Mononuclear cell (primary cell): ENCODE measurements at regions not wholly inside any gene's neighbourhood (a gene's known extent, or its start where the extent isn't known, plus 50 kb on each side); places are given as distances from the start of the nearest gene placed in this dataset.

Source experiments
- H3K27me3 ChIP-seq: 2 replicates; pipeline ENCODE4 v1.6.0; 2011; ENCODE audit warnings: low read length, control low read depth; ENCODE audit not compliant: insufficient read depth
- H3K4me1 ChIP-seq: 2 replicates; pipeline ENCODE4 v1.5.1; 2011; ENCODE audit warnings: mild to moderate bottlenecking, low read length, control low read depth; ENCODE audit not compliant: insufficient read depth
- H3K4me3 ChIP-seq: 2 replicates; pipeline ENCODE4 v1.5.1; 2011; ENCODE audit warnings: mild to moderate bottlenecking, low read length, moderate library complexity
- H3K9me3 ChIP-seq: 2 replicates; pipeline ENCODE4 v1.5.1; 2011; ENCODE audit warnings: low read depth, mild to moderate bottlenecking, control low read depth, low read length

DNA sequence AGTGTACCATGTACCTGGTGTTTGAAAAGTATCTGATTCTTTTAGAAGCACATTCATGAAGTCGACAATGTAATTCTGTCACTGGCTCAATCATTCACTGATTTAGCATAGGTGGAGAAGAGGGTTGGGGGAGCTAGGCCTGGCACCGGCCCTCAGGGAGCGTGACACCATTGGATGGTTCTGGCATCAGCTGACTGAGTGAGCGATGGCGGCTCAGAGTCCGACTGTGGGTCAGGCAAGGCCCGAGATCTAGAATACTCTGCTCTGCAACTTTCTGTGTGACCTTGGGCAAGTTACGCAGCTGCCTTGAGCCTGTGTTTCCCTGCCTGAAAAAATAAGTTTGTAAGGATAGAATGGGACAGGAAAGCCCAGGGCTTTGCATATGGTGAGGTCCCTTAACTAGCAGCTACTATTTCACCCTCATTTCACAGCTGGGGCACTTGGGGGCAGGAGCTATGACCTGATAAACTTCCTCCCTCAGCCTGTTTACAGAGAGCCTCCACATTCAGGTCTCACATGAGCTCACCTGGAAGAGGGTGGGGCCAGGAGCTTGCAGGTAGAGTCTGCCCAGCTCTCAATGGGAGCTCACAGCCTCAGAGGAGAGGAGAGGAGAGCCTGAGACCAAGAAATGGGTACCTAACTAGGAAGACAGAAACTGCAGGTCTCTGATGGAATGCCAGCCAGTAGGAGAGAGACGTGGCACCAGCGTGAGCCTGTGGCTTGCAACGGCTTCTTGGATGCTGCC is 153.7 kb upstream of the TLE3 start:
- no peak overlapping the region for H3K4me3 ChIP-seq
- no peaks in the 10 kb centered on the region for H3K9me3 ChIP-seq
- H3K27me3 ChIP-seq: no peaks in the 10 kb centered on the region
- H3K4me1 ChIP-seq: peaks cover 30% of the 10 kb centered on the region

DNA sequence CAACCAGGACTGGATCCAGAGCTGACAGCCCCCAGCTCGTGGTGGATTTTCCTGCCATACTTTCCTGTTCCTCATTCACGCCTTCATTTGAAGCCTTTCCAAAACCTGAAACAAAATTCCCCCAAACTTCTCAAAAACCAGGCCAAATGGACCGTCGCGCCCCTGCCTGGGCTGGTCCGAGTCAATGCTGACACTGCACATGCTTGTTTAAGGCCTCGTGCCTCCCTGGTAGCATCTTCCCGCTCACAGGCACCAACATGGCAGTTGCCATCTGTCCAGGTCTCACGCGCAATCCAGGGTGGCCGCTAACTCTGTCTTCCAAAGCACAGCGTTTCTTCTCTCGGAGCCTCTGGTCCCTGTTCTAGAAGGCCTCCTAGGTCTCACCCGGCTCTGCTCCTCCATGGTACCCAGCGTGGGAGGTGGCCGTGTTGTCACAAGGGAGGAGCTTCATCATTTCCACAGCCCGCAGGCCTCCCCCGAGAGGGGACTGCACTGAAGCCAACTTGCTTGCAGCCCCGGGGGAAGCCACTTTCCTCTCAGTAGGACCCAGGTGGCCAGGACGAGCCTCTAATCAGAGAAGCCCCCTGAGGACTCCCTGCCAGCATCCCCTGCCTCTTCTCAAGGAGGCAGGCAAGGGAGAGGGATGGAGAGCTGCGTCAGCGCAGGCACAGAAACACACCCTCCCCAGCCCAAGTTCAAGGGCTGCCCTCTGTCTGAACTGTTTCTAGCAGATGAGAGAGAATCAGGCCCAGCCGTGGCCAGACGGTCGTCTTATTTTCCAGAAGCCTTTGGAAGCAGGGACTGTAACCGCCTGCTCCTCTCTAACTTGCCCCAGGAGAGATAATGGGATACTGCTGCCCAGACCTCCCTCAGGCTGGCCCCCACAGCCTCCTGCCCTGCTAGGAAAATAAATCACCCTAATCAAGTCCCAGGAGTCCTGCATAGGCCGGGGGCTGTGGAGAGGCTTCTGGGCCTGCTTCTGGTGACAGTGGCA is 152.8 kb upstream of the TLE3 start:
- H3K9me3 ChIP-seq: no peaks in the 10 kb centered on the region
- peaks cover 33% of the 10 kb centered on the region for H3K4me1 ChIP-seq
- H3K27me3 ChIP-seq: no peaks in the 10 kb centered on the region
- no peak overlapping the region for H3K4me3 ChIP-seq

DNA sequence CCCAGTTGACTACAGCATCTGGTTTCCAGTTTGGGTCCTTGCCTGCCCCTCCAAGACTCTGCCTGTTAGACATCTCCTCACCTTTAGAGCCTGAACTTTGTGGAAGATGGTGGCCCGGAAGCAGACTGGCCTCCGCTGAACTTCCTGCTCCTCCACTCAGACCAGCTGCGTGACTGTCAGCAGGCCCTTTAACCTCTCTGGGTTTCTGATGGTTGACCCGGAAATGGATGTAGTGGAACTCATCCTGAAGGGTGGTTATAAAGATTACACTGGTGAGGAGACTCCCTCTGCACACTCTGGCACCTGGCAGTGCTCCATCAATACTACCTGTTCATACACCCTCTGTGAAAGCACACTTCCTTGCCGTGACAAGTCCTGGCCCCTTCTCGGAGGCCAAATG is 151.9 kb upstream of the TLE3 start:
- Histone ChIP-seq H3K27me3 (no peaks in the 10 kb centered on the region), H3K9me3 (no peaks in the 10 kb centered on the region), H3K4me3 (no peak overlapping the region), H3K4me1 (peaks cover 34% of the 10 kb centered on the region)

DNA sequence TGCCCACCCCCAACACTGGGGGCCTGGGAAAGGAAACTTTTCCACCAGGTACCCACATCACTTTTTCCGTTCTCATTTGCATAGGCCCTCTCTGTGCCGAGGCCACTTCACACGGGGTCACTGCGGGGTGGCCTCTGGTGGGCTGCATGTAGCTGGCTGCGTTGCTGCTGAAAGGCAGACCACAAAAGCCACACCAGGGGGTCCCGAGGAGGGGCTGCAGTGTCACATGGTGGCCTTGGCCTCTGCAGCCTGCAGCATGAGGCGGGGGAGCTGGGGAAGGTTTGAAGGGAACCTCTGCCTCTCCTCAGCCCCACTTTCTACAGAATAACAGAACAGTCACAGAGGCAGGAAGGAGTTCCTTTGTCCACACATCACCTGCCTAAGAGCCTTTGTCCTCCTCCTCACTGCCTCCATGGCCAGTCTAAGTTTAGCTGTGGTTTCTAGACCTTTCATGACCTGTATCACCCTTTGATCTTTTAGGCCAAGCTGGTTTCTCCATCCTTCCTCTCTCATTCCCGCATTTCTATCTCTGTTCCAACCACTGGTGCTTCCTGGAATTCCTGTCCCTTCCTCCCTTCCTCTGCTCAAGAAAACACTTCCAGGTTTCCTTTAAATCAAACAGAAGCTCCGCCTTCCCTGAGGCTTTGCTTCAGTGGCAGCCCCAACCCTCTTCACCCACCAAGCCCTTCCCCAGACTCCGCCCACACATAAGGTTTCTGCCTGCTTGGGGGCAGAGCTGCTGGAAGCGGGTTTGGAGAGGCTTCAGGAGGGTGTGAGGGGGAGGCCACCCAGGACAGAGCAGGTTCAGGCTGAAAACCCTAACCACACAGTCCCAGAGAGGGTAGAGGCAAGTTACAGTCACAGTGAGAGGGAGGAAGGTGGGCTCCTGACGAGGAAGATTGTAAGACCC is 150.7 kb upstream of the TLE3 start:
- no peaks in the 10 kb centered on the region for H3K9me3 ChIP-seq
- H3K4me3 ChIP-seq: no peak overlapping the region
- peaks cover 34% of the 10 kb centered on the region for H3K4me1 ChIP-seq
- no peaks in the 10 kb centered on the region for H3K27me3 ChIP-seq

DNA sequence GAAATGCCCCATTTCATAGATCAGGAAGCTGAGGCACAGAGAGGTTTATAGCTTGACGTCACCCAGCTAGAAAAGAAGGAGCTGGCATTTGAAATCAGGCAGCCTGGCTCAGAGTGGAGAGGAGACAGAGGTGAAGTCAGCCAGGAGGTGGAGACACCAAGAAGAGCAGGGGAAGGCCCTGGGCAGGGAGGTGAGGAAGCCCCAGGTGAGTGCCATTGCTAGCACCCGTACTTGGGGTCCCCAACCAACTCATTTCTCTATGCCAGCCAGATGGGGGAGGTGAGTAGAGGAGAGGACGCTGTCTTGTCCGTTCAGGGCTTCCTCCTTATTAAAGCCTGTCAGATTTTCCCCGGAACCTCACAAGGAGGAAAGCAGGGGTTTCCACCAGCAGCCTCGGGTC is 149.6 kb upstream of the TLE3 start:
- no peak overlapping the region for H3K4me3 ChIP-seq
- H3K4me1 ChIP-seq: peaks cover 44% of the 10 kb centered on the region
- no peaks in the 10 kb centered on the region for H3K27me3 ChIP-seq
- no peaks in the 10 kb centered on the region for H3K9me3 ChIP-seq

DNA sequence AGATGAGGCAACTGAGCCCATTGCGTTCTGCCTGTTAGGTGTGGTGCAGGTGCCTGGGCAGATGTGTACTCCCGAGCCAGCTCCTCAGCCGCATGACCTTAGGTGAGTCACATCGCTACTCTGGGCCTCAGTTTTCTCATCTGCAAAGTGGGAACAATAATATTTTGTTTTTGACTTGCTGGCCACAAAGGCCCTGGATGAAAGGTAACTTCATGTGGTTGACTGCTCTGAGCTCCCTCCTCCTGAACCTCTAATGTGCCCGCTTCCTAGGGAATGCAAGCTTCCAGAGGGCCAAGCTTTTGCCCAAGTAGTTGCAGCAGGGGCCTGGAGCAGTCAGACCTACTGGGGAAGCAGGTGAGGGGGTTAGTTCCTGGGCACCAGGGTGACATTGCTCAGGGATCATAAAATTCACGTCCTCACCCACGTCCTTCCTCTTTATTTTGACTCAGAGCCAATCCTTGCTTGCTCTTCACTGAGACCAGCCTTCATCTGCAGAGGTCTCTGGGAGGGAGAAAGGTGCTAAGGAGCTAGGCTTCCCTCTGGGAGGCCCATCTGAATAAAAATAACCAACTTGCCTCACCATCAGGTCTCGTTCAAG is 149.0 kb upstream of the TLE3 start:
- peaks cover 47% of the 10 kb centered on the region for H3K4me1 ChIP-seq
- H3K27me3 ChIP-seq: no peaks in the 10 kb centered on the region
- H3K4me3 ChIP-seq: no peak overlapping the region
- no peaks in the 10 kb centered on the region for H3K9me3 ChIP-seq

DNA sequence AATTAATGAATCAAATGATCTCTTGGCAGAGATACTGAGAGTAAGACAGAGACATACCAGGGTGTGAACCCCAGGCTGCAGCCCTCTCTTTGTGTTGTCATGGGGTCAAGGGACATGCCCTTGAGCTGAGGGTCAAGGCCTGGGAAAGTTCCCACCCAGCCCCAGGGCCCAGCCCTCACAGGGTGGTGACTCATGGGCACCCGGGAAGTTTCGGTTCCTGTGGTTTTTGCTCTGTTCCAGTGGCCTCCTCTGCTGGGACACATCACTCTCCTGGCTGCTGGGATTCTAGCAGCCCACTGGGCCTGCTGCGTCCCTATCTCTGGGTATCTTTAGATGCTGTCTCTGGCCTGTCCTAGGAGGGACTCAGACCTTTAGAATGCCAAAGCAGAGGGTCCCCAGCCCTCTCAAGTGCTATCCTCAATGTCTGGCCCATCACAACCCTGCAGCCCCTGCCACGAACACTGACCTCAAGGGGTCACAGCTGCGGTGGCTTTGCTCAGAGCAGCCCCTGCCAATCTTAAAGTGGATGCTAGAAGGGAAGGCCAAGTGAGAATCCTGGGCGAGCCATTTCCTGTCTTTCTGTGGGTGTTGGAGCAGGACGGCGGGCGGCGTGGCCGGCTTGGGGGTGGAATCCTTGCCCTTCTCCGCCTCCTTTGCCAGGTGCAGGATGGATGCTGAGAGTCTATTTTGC is 148.4 kb upstream of the TLE3 start:
- H3K4me3 ChIP-seq: no peak overlapping the region
- no peaks in the 10 kb centered on the region for H3K27me3 ChIP-seq
- H3K9me3 ChIP-seq: no peaks in the 10 kb centered on the region
- H3K4me1 ChIP-seq: peaks cover 47% of the 10 kb centered on the region

DNA sequence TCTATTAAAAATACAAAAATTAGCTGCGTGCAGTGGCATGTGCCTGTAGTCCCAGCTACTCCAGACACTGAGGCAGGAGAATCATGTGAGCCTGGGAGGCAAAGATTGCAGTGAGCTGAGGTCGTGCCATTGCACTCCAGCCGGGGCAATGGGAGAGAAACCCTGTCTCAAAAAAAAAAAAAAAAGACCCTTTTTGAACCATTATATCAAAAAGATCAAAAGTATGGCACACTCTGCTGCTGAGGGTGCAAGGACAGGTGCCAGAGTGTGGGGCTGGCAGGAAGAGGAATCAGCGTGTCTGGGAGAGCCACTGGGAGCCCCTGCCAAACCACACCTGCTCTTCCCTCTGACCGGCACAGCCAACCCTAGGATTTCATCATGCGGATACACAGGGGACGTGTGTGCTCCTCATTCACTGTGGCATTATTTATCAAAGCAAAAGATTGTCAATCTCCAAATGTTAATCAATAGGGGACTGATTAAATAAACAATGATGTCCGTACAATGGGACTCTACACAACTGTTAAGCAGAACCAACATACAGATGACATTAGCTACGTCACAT is 147.3 kb upstream of the TLE3 start:
- Histone ChIP-seq H3K4me3 (no peak overlapping the region), H3K27me3 (no peaks in the 10 kb centered on the region), H3K9me3 (no peaks in the 10 kb centered on the region), H3K4me1 (peaks cover 47% of the 10 kb centered on the region)

DNA sequence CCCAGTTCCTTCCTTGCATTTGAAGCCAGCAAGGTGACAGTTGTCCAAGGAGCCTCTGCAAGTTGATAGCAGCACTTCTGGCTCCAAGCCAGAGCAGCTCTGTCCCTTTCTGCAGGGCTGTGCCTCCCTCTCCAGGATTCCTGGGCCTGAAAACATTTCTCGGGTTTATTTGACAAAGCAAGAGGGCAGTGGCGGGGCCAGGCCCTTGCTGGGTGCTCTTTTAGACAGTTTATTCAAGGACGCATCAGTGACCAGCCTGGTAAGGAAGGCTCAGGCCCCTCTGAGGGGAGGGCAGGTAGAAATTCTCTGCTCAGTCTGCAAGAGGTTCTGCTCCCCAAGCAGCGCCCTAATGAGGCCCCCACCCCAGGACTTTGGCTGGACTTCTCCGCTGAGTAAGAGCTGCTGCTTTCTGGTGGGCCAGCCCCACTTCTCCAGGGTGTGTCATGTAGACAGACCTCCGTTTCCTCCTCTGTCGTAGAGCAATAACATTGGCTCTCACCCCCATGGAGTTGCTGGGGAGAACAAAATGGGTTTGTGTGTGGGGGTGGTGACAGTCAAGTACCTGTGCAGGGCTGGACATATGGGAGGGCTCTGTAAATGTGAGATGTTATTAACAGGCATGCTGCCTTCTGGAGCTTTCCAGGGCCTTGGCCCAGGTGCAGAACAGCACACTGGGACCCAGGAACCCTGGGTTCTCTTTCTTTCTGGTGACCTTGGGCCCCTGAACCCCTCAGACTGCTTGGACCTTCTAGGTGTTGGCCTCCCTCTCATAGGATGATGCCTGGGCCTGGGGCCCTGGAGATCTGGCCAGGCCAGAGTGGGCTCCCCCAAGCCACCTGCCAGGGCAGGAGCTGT is 146.2 kb upstream of the TLE3 start:
- peaks cover 47% of the 10 kb centered on the region for H3K4me1 ChIP-seq
- H3K9me3 ChIP-seq: no peaks in the 10 kb centered on the region
- H3K4me3 ChIP-seq: no peak overlapping the region
- no peaks in the 10 kb centered on the region for H3K27me3 ChIP-seq

DNA sequence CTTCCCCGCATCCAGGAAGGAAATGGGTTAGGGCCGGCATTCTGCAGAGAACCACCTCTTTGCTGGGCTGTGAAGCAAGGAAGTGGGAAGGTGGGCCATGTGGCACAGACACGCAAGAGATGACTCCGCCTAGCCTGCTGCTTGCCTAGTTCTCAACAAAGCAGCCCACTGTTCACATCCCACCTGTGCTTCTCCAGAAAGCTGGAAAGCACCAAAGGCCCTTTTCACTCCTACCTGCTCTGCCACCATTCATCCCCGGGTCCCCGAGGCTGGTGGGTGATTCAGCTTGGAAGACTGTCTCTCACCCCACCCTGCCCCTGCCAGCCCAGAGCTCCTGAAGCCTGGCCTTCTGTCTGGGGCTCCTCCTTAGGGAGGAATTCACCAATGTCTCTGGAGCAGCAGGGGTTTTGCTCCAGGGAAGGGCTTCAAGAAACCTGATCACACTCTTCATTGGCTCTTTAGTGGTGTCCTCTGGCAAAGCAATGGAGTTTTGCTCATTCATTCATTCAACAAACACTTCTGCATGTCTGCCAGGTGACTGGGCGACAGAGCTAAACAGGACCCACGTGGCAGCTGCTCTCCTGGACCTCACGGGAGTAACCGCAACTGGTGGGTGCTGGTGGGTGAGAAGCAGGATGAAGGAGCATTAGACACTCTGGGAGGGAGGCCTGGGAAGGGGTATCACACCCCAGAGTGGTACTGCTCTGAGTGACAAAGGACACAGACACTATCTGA is 145.4 kb upstream of the TLE3 start:
- Histone ChIP-seq H3K4me1 (peaks cover 40% of the 10 kb centered on the region), H3K27me3 (no peaks in the 10 kb centered on the region), H3K4me3 (no peak overlapping the region), H3K9me3 (no peaks in the 10 kb centered on the region)

DNA sequence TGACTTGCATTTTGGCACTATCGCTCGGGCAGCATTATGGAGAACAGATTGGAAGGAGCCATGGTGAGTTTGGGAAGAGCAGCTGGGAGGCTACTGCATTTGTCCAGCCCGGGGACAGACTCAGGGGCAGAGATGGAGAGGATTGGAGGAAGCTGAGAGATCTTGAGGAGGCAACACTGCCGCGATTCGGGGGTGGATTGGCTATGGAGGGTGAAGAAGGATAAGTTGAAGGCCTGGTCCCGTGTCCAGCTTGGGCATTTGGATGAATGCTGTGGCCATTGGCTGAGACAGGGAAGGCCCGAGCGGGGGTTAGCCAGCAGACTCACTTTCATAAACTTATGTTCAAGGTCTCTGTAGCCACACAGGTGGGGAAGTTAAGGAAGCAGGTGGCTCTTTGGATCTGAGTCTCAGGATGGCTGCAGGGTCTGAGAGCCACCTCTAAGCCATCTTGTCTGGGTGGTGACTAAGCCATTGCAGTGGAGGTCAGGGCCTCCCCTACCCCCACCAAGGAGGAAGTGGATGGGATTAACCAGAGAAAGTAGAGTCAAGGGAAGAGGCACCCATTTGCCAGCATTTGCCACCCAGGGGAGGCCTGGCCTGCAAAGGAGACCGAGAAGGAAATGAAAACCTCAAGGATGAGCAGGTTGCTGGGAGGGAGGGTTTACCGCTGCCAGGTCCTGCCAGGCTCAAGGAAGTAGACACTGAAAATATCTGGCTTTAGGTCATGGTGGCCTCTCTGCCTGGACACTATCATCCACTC is 144.0 kb upstream of the TLE3 start:
- Histone ChIP-seq H3K4me1 (peaks cover 27% of the 10 kb centered on the region), H3K9me3 (no peaks in the 10 kb centered on the region), H3K27me3 (no peaks in the 10 kb centered on the region), H3K4me3 (no peak overlapping the region)

DNA sequence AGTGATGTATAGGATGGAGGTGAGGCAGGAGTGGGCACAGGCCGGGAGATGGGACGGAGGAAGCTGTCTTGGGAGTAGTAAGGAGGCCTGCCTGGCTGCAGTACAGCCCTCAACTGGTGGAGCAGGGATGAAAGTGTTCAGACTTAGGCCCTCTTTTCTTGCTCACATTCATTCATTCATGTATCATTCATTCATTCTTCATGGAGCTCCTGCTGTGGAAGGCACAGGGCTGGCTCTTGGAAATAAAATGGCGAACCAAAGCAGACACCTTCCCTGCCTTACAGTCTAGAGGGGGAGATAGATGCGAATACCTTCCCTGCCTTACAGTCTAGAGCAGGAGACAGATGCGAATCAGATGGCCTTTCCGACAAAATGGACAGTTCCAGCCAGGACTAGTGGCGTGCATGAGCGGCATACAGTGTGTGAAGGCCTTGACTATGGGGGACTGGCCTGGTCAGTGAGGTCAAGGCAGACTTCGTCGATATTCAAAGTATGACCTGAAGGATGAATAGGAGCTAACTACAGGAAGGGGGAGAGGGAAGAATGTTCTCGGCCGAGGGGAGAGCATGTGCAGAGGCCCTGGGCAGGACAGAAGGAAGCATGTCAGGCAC is 143.2 kb upstream of the TLE3 start:
- Histone ChIP-seq H3K4me1 (peaks cover 25% of the 10 kb centered on the region), H3K27me3 (no peaks in the 10 kb centered on the region), H3K9me3 (no peaks in the 10 kb centered on the region), H3K4me3 (no peak overlapping the region)
